ENCODE measurements at regions not wholly inside any gene's neighbourhood (a gene's known extent, or its start where the extent isn't known, plus 50 kb on each side); places are given as distances from the start of the nearest gene placed in this dataset.

- POLR2A ChIA-PET (ENCODE audit: unreplicated experiment), result no interaction called here
Observed at GRCh38 chr11:104385884-104386283, 221.9 kb upstream of the PDGFD start.

GRCh38 chr11:104380358-104380757 lies 216.4 kb upstream of the PDGFD start:
- H3K27ac ChIP-seq (ENCODE audit: low read length), result no peak overlapping the region
- no peaks in the 10 kb centered on the region for H3F3A ChIP-seq (ENCODE audit: low read length, unreplicated experiment)
- no TSS peak for BruUV-seq (replicated peaks)
- no peak overlapping the region for H2AFZ ChIP-seq (ENCODE audit: low read length)
- no peaks in the 10 kb centered on the region for H3K4me1 ChIP-seq (ENCODE audit: insufficient read depth, low read length)
- no peak overlapping the region for H3K4me2 ChIP-seq (ENCODE audit: low read length)
- no peaks in the 10 kb centered on the region for H3K9me3 ChIP-seq (ENCODE audit: low read length)
- ATAC-seq, result no peak
- TF ChIP-seq EZH2phosphoT487 (IDR thresholded peaks at IDR 0.05; ENCODE audit: borderline replicate concordance, low read length) (no peak), CTCF (conservative IDR thresholded peaks at IDR 0.05; ENCODE audit: low read depth, low read length) (no peak), EZH2 (IDR thresholded peaks at IDR 0.05; ENCODE audit: low read length, unreplicated experiment) (no peak)
- no peaks in the 10 kb centered on the region for H3K27me3 ChIP-seq (ENCODE audit: low read length)
- ChIA-PET CTCF (no interaction called here), POLR2A (ENCODE audit: unreplicated experiment) (no interaction called here)
- H3K9ac ChIP-seq (ENCODE audit: low read length), result no peak overlapping the region
- H3K4me3 ChIP-seq (ENCODE audit: low read length), result no peak overlapping the region
- no peaks in the 10 kb centered on the region for H3K79me2 ChIP-seq (ENCODE audit: low read length)
- no peak for DNase-seq
- no peaks in the 10 kb centered on the region for H3K36me3 ChIP-seq (ENCODE audit: low read depth, low read length)
- no peaks in the 10 kb centered on the region for H4K20me1 ChIP-seq (ENCODE audit: low read length)
- intact Hi-C loops (cut with micrococcal nuclease), result no loop called here
- 0 out of 2 replicates have a peak, but pooled peaks cover 6% of the 10 kb centered on the region for H3K9me2 ChIP-seq (replicated peaks; ENCODE audit: low read length)

More at GRCh38 chr11:104385884-104386283, 221.9 kb upstream of the PDGFD start:
- 0 out of 2 replicates have a peak overlapping the region, but pooled peaks have one; percentile 15 for H3K4me2 ChIP-seq (ENCODE audit: low read length)
- H3K9me2 ChIP-seq (replicated peaks; ENCODE audit: low read length), result no peaks in the 10 kb centered on the region
- H3K79me2 ChIP-seq (ENCODE audit: low read length), result no peaks in the 10 kb centered on the region
- intact Hi-C loops (cut with micrococcal nuclease), result no loop called here
- BruUV-seq (replicated peaks), result no TSS peak
- H3K4me3 ChIP-seq (ENCODE audit: low read length), result no peak overlapping the region
- H4K20me1 ChIP-seq (ENCODE audit: low read length), result no peaks in the 10 kb centered on the region
- no peak overlapping the region for H3K27ac ChIP-seq (ENCODE audit: low read length)
- H3K9me3 ChIP-seq (ENCODE audit: low read length), result no peaks in the 10 kb centered on the region
- TF ChIP-seq EZH2phosphoT487 (IDR thresholded peaks at IDR 0.05; ENCODE audit: borderline replicate concordance, low read length) (no peak), EZH2 (IDR thresholded peaks at IDR 0.05; ENCODE audit: low read length, unreplicated experiment) (no peak), CTCF (conservative IDR thresholded peaks at IDR 0.05; ENCODE audit: low read depth, low read length) (no peak)
- H3K36me3 ChIP-seq (ENCODE audit: low read depth, low read length), result no peaks in the 10 kb centered on the region
- CTCF ChIA-PET, result no interaction called here
- DNase-seq (no peak), ATAC-seq (no peak)
- no peak overlapping the region for H3K9ac ChIP-seq (ENCODE audit: low read length)
- H3F3A ChIP-seq (ENCODE audit: low read length, unreplicated experiment), result no peaks in the 10 kb centered on the region
- H3K27me3 ChIP-seq (ENCODE audit: low read length), result no peaks in the 10 kb centered on the region
- 0 out of 2 replicates have a peak overlapping the region, but pooled peaks have one; percentile 55 for H2AFZ ChIP-seq (ENCODE audit: low read length)
- H3K4me1 ChIP-seq (ENCODE audit: insufficient read depth, low read length), result no peaks in the 10 kb centered on the region

- Histone ChIP-seq H2AFZ (ENCODE audit: low read length) (no peak overlapping the region), H3K4me1 (ENCODE audit: insufficient read depth, low read length) (no peaks in the 10 kb centered on the region), H3K4me2 (ENCODE audit: low read length) (no peak overlapping the region), H3F3A (ENCODE audit: low read length, unreplicated experiment) (no peaks in the 10 kb centered on the region), H3K4me3 (ENCODE audit: low read length) (no peak overlapping the region), H4K20me1 (ENCODE audit: low read length) (no peaks in the 10 kb centered on the region), H3K27ac (ENCODE audit: low read length) (no peak overlapping the region), H3K36me3 (ENCODE audit: low read depth, low read length) (no peaks in the 10 kb centered on the region), H3K9me3 (ENCODE audit: low read length) (no peaks in the 10 kb centered on the region), H3K9me2 (replicated peaks; ENCODE audit: low read length) (no peaks in the 10 kb centered on the region), H3K79me2 (ENCODE audit: low read length) (no peaks in the 10 kb centered on the region), H3K27me3 (ENCODE audit: low read length) (no peaks in the 10 kb centered on the region), H3K9ac (ENCODE audit: low read length) (no peak overlapping the region)
- no peak for ATAC-seq
- ChIA-PET CTCF (no interaction called here), POLR2A (ENCODE audit: unreplicated experiment) (no interaction called here)
- intact Hi-C loops (cut with micrococcal nuclease), result no loop called here
- BruUV-seq (replicated peaks), result no TSS peak
- no peak for TF ChIP-seq CTCF (conservative IDR thresholded peaks at IDR 0.05; ENCODE audit: low read depth, low read length)
- TF ChIP-seq EZH2 (IDR thresholded peaks at IDR 0.05; ENCODE audit: low read length, unreplicated experiment), result no peak
- TF ChIP-seq EZH2phosphoT487 (IDR thresholded peaks at IDR 0.05; ENCODE audit: borderline replicate concordance, low read length), result no peak
- no peak for DNase-seq
Observed at GRCh38 chr11:104372111-104372510, 208.2 kb upstream of the PDGFD start.

All from PC-3 (cell line).